Activated CD4-positive, alpha-beta memory T cell treated with anti-CD3 and anti-CD28 coated beads, Interleukin-2, amount 10 ng/mL, durations not matched to agents 7 days and 5 days (primary cell): ENCODE measurements at regions not wholly inside any gene's neighbourhood (a gene's known extent, or its start where the extent isn't known, plus 50 kb on each side); places are given as distances from the start of the nearest gene placed in this dataset.

Experiments
- CTCF ChIA-PET: fragments of 350-600 bp; sonication (Branson Sonifier 250); formaldehyde crosslinking; loops from one replicate; lab custom pipeline; 2021; ENCODE audit warnings: antibody characterized with exemption, inconsistent platforms; lab: Charles Lee
- POLR2A ChIA-PET: fragments of 350-600 bp; sonication (Branson Sonifier 250); formaldehyde crosslinking; loops from one replicate; lab custom pipeline; 2021; ENCODE audit warnings: antibody characterized with exemption; lab: Charles Lee
- DNase-seq: peaks from one replicate; pipeline ENCODE4 v3.0.0-alpha.2; 2020
- H3K27ac Mint-ChIP-seq: one replicate; pipeline ENCODE4 v1.8.0; 2021; ENCODE audit warnings: mild to moderate bottlenecking, mixed read lengths
- H3K27me3 Mint-ChIP-seq: one replicate; pipeline ENCODE4 v1.8.0; 2021; ENCODE audit warnings: mixed read lengths
- H3K36me3 Mint-ChIP-seq: one replicate; pipeline ENCODE4 v1.8.0; 2021; ENCODE audit warnings: low read depth, mixed read lengths
- H3K4me1 Mint-ChIP-seq: one replicate; pipeline ENCODE4 v1.8.0; 2021; ENCODE audit warnings: mixed read lengths
- H3K4me3 Mint-ChIP-seq: one replicate; pipeline ENCODE4 v1.8.0; 2021; ENCODE audit warnings: mild to moderate bottlenecking, mixed read lengths
- H3K9me3 Mint-ChIP-seq: one replicate; pipeline ENCODE4 v1.8.0; 2021; ENCODE audit warnings: mixed read lengths

GRCh38 chrX:45697591-45697990 is 496.9 kb upstream of the DIPK2B start:
- H3K9me3 Mint-ChIP-seq: peaks cover 3% of the 10 kb centered on the region
- DNase-seq: no peak
- CTCF ChIA-PET: no interaction called here
- POLR2A ChIA-PET: no interaction called here
- H3K4me3 Mint-ChIP-seq: no peak overlapping the region
- no peaks in the 10 kb centered on the region for H3K27me3 Mint-ChIP-seq
- H3K36me3 Mint-ChIP-seq: peaks cover 2% of the 10 kb centered on the region
- H3K27ac Mint-ChIP-seq: no peak overlapping the region
- H3K4me1 Mint-ChIP-seq: peaks cover 10% of the 10 kb centered on the region

DNA sequence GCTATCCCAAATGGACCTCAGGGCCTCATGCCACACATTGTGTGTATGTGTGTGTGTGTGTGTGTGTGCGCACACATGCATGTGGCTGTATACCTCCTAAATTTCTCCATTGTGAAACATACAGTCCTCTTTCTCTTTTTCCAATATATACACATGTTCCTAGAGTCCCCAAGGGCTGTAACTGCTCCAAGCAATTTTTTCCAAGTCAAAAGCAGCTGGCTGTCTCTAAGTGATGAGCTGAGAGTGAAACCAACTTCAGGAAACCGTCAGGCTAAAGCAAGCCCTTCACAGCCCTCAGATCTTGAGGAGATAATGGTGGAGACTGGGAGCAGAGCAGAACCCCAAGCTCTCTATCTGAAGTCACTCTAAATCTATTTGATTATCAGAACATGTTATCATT is 496.1 kb upstream of the DIPK2B start:
- peaks cover 2% of the 10 kb centered on the region for H3K36me3 Mint-ChIP-seq
- CTCF ChIA-PET: no interaction called here
- H3K27ac Mint-ChIP-seq: no peak overlapping the region
- H3K4me3 Mint-ChIP-seq: no peak overlapping the region
- H3K27me3 Mint-ChIP-seq: no peaks in the 10 kb centered on the region
- POLR2A ChIA-PET: no interaction called here
- peaks cover 10% of the 10 kb centered on the region for H3K4me1 Mint-ChIP-seq
- no peak for DNase-seq
- H3K9me3 Mint-ChIP-seq: peaks cover 3% of the 10 kb centered on the region

GRCh38 chrX:45689971-45690370 is 489.3 kb upstream of the DIPK2B start:
- Mint-ChIP-seq H3K9me3 (peaks cover 2% of the 10 kb centered on the region), H3K4me1 (no peaks in the 10 kb centered on the region), H3K27ac (no peak overlapping the region), H3K4me3 (no peak overlapping the region), H3K36me3 (no peaks in the 10 kb centered on the region), H3K27me3 (no peaks in the 10 kb centered on the region)
- no peak for DNase-seq
- ChIA-PET CTCF (no interaction called here), POLR2A (no interaction called here)

DNA sequence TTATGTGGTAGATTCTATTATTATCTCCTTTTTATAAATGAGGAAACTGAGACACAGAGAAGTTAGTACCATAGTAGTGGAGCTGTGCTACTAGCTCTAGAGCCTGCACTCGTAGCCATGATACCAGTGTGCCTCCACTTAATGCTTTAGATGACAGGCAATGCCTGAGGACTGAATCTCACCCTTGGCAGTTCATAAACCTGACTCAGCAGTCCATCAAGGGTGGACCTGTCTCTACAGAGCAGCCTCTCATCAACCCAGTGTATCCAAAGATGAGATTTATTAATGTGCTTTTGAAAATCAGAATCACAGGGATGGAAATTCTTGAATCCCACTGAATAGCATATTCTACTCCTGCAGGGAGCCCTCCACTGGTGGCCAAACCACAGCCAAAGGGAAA is 483.2 kb upstream of the DIPK2B start:
- no peaks in the 10 kb centered on the region for H3K27me3 Mint-ChIP-seq
- ChIA-PET POLR2A (no interaction called here), CTCF (no interaction called here)
- no peaks in the 10 kb centered on the region for H3K36me3 Mint-ChIP-seq
- H3K27ac Mint-ChIP-seq: no peak overlapping the region
- peaks cover 2% of the 10 kb centered on the region for H3K9me3 Mint-ChIP-seq
- DNase-seq: no peak
- no peaks in the 10 kb centered on the region for H3K4me1 Mint-ChIP-seq
- no peak overlapping the region for H3K4me3 Mint-ChIP-seq

DNA sequence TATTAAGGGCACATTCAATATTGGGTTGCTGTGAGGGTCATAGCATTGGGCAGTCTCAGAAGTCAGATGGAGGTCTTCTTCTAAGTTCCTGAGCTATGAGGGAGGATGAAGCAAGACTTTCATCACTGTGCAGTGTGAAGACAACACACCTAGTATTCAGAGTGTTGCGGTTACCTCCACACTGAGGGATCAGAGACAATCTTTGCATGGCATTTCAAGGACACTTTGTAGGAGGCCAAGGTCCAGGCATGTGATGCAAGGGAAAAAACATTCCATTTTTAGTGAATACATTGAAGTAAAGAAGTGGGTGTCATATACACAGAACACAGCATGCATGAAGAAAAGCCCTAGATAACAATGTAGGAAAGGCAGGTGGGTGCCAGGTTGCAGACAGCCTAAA is 481.2 kb upstream of the DIPK2B start:
- Mint-ChIP-seq H3K36me3 (no peaks in the 10 kb centered on the region), H3K4me3 (no peak overlapping the region), H3K4me1 (no peaks in the 10 kb centered on the region), H3K9me3 (no peaks in the 10 kb centered on the region), H3K27ac (no peak overlapping the region), H3K27me3 (no peaks in the 10 kb centered on the region)
- DNase-seq: no peak
- CTCF ChIA-PET: no interaction called here
- POLR2A ChIA-PET: no interaction called here

DNA sequence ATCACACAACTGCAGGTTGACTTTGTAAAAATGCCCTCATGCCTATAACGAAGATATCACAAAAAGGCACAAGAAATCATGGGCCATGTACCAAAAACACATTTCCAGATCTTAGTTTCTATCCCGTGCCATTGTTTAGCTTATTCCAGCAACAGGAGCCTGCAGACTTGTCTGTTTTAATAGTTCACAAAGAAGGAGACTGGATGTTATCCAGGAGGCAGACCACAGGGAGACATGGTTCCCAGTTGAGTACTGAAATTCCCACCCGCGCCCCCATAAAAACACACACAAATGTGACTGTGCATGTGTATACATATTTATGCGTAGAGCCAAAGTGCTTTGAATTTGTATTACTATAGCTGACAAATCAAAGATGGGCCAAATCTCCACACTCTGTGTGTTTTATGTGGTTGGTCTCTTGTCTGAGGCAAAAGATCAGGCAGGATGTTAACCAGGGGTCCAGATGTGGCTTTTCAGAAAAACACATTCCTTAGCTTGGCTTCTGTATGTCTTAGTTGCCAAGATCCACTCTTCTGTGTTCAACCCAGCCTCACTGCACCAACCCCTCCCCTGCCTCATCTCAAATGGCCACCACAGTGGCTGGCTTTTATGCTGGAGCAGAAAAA is 469.2 kb upstream of the DIPK2B start:
- no peaks in the 10 kb centered on the region for H3K36me3 Mint-ChIP-seq
- CTCF ChIA-PET: no interaction called here
- H3K27me3 Mint-ChIP-seq: no peaks in the 10 kb centered on the region
- no peak for DNase-seq
- H3K4me1 Mint-ChIP-seq: no peaks in the 10 kb centered on the region
- peaks cover 4% of the 10 kb centered on the region for H3K9me3 Mint-ChIP-seq
- H3K4me3 Mint-ChIP-seq: no peak overlapping the region
- POLR2A ChIA-PET: no interaction called here
- no peak overlapping the region for H3K27ac Mint-ChIP-seq

GRCh38 chrX:45668686-45669443 is 468.2 kb upstream of the DIPK2B start:
- POLR2A ChIA-PET: no interaction called here
- no peak for DNase-seq
- no peak overlapping the region for H3K27ac Mint-ChIP-seq
- H3K9me3 Mint-ChIP-seq: peaks cover 3% of the 10 kb centered on the region
- H3K27me3 Mint-ChIP-seq: no peaks in the 10 kb centered on the region
- no peaks in the 10 kb centered on the region for H3K4me1 Mint-ChIP-seq
- H3K36me3 Mint-ChIP-seq: no peaks in the 10 kb centered on the region
- CTCF ChIA-PET: no interaction called here
- no peak overlapping the region for H3K4me3 Mint-ChIP-seq

- no peak for DNase-seq
- Mint-ChIP-seq H3K4me3 (no peak overlapping the region), H3K4me1 (no peaks in the 10 kb centered on the region), H3K36me3 (no peaks in the 10 kb centered on the region), H3K9me3 (peaks cover 3% of the 10 kb centered on the region), H3K27ac (no peak overlapping the region), H3K27me3 (no peaks in the 10 kb centered on the region)
- POLR2A ChIA-PET: no interaction called here
- CTCF ChIA-PET: no interaction called here
Observed at GRCh38 chrX:45667666-45668065, 467.0 kb upstream of the DIPK2B start.

- ChIA-PET POLR2A (no interaction called here), CTCF (no interaction called here)
Observed at GRCh38 chrX:45664727-45665290, 464.1 kb upstream of the DIPK2B start.

GRCh38 chrX:45660477-45660876 is 459.8 kb upstream of the DIPK2B start:
- Mint-ChIP-seq H3K27me3 (no peaks in the 10 kb centered on the region), H3K4me3 (no peak overlapping the region), H3K27ac (no peak overlapping the region), H3K36me3 (no peaks in the 10 kb centered on the region), H3K4me1 (no peaks in the 10 kb centered on the region), H3K9me3 (no peaks in the 10 kb centered on the region)
- POLR2A ChIA-PET: no interaction called here
- no peak for DNase-seq
- CTCF ChIA-PET: no interaction called here

More at GRCh38 chrX:45664727-45665290, 464.1 kb upstream of the DIPK2B start:
- Mint-ChIP-seq H3K36me3 (no peaks in the 10 kb centered on the region), H3K9me3 (peaks cover 3% of the 10 kb centered on the region), H3K4me1 (no peaks in the 10 kb centered on the region), H3K4me3 (no peak overlapping the region), H3K27ac (no peak overlapping the region), H3K27me3 (no peaks in the 10 kb centered on the region)
- DNase-seq: no peak

DNA sequence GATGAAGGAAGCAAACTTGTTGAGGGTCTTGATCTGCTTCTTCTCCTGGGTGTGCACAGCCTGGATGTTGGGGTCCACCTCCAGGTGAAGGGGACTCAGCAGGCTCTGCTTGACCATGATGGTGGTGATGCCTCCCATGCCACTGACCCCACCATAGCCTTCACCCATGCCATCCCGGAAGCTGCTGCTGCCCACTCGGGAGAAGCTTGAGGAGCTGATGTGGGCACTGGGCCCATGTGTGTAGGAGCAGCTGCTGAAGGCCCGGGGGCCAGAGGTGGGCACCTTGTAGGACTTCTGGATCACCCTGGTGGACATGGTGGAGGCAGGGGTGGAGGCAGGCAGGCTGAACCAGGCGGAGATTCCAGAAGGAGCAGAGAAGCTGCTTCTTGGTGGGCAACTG is 432.7 kb upstream of the DIPK2B start:
- Mint-ChIP-seq H3K27ac (no peak overlapping the region), H3K36me3 (no peaks in the 10 kb centered on the region), H3K27me3 (no peaks in the 10 kb centered on the region), H3K4me1 (no peaks in the 10 kb centered on the region), H3K4me3 (no peak overlapping the region), H3K9me3 (no peaks in the 10 kb centered on the region)
- DNase-seq: no peak
- ChIA-PET CTCF (no interaction called here), POLR2A (no interaction called here)

DNA sequence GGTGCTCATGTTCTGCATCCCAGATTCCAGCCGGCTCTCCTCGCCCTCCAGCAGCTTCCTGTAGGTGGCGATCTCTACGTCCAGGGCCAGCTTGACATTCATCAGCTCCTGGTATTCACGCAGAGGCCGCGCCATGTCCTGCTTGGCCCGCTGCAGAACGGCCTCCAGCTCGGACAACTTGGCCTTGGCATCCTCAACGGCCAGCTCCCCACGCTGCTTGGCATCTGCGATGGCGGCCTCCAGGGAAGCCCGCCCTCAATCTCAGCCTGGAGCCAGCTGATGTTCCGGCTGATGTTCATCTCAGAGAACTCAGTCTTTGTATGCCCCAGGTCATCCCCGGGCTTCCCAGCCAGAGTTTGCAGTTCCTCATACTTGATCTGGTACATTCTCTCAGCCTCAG is 431.8 kb upstream of the DIPK2B start:
- no peaks in the 10 kb centered on the region for H3K9me3 Mint-ChIP-seq
- no peak overlapping the region for H3K4me3 Mint-ChIP-seq
- no peak overlapping the region for H3K27ac Mint-ChIP-seq
- H3K27me3 Mint-ChIP-seq: no peaks in the 10 kb centered on the region
- ChIA-PET POLR2A (no interaction called here), CTCF (no interaction called here)
- no peaks in the 10 kb centered on the region for H3K4me1 Mint-ChIP-seq
- H3K36me3 Mint-ChIP-seq: no peaks in the 10 kb centered on the region
- DNase-seq: no peak

- Mint-ChIP-seq H3K4me3 (no peak overlapping the region), H3K4me1 (no peaks in the 10 kb centered on the region), H3K27me3 (no peaks in the 10 kb centered on the region), H3K36me3 (peaks cover 2% of the 10 kb centered on the region), H3K9me3 (no peaks in the 10 kb centered on the region), H3K27ac (no peak overlapping the region)
- CTCF ChIA-PET: no interaction called here
- POLR2A ChIA-PET: no interaction called here
- no peak for DNase-seq
Observed at GRCh38 chrX:45630078-45630477, 429.4 kb upstream of the DIPK2B start.

- peaks cover 2% of the 10 kb centered on the region for H3K9me3 Mint-ChIP-seq
- ChIA-PET CTCF (no interaction called here), POLR2A (no interaction called here)
- peaks cover 2% of the 10 kb centered on the region for H3K36me3 Mint-ChIP-seq
- no peak overlapping the region for H3K4me3 Mint-ChIP-seq
- DNase-seq: no peak
- no peak overlapping the region for H3K27ac Mint-ChIP-seq
- H3K4me1 Mint-ChIP-seq: peaks cover 1% of the 10 kb centered on the region
- H3K27me3 Mint-ChIP-seq: no peaks in the 10 kb centered on the region
Observed at GRCh38 chrX:45628041-45628440, 427.4 kb upstream of the DIPK2B start.
